Natural killer cell treated with Interleukin-12 subunit alpha and Interleukin-12 subunit beta and Interleukin-15 and Interleukin-18, amount 100 ng/mL, for 72 hours (primary cell): ENCODE measurements at regions not wholly inside any gene's neighbourhood (a gene's known extent, or its start where the extent isn't known, plus 50 kb on each side); places are given as distances from the start of the nearest gene placed in this dataset.

ENCODE experiments used
- ATAC-seq, 2 donors: fragments of 150-1000 bp; cut with Tn5 transposase in 1 of 2; sonication (Bioruptor Pico), chemical (Tn5 transposase) in 1 of 2; 2 replicates each; pipeline ENCODE4 v1.10.0; 2021
- DNase-seq: peaks from one replicate; pipeline ENCODE4 v3.0.0; 2022; ENCODE audit warnings: low spot score
- H3K27ac Mint-ChIP-seq, 2 donors: 1 replicate in 1 of 2; 2 replicates in 1 of 2; pipeline ENCODE4 v1.8.0; 2022; ENCODE audit warnings: mixed read lengths in 2 of 2, mild to moderate bottlenecking in 1 of 2, moderate library complexity in 1 of 2
- H3K27me3 Mint-ChIP-seq, 2 donors: 1 replicate in 1 of 2; 2 replicates in 1 of 2; pipeline ENCODE4 v1.8.0; 2022; ENCODE audit warnings: mixed read lengths in 2 of 2
- H3K36me3 Mint-ChIP-seq: one replicate; pipeline ENCODE4 v1.8.0; 2022; ENCODE audit warnings: mixed read lengths
- H3K4me1 Mint-ChIP-seq, 2 donors: 1 replicate in 1 of 2; 2 replicates in 1 of 2; pipeline ENCODE4 v1.8.0; 2022; ENCODE audit warnings: low read depth in 2 of 2, mixed read lengths in 2 of 2, mild to moderate bottlenecking in 1 of 2
- H3K4me3 Mint-ChIP-seq: one replicate; pipeline ENCODE4 v1.8.0; 2022; ENCODE audit warnings: mixed read lengths
- H3K9me3 Mint-ChIP-seq: 2 replicates; pipeline ENCODE4 v1.8.0; 2022; ENCODE audit warnings: mixed read lengths

GRCh38 chr11:112593440-112593839, 332.8 kb upstream of the PLET1 start:
- no peaks in the 10 kb centered on the region for H3K9me3 Mint-ChIP-seq
- no peaks in the 10 kb centered on the region for H3K4me1 Mint-ChIP-seq
- H3K27me3 Mint-ChIP-seq = peaks cover 9% of the 10 kb centered on the region in 2 donors
- ATAC-seq (no peak), DNase-seq (no peak)
- no peak overlapping the region for H3K27ac Mint-ChIP-seq
- H3K4me3 Mint-ChIP-seq = no peak overlapping the region
- no peaks in the 10 kb centered on the region for H3K36me3 Mint-ChIP-seq

GRCh38 chr11:112596324-112596723, 335.7 kb upstream of the PLET1 start:
- Mint-ChIP-seq H3K27me3 (peaks cover 20 to 23% of the 10 kb centered on the region in 2 donors), H3K4me1 (no peaks in the 10 kb centered on the region), H3K36me3 (no peaks in the 10 kb centered on the region), H3K27ac (no peak overlapping the region), H3K4me3 (no peak overlapping the region), H3K9me3 (no peaks in the 10 kb centered on the region)
- no peak for DNase-seq
- no peak for ATAC-seq

GRCh38 chr11:112597286-112597790, 336.7 kb upstream of the PLET1 start:
- no peak for DNase-seq
- Mint-ChIP-seq H3K27ac (no peak overlapping the region), H3K27me3 (peaks cover 25 to 30% of the 10 kb centered on the region in 2 donors), H3K9me3 (no peaks in the 10 kb centered on the region), H3K36me3 (no peaks in the 10 kb centered on the region), H3K4me1 (no peaks in the 10 kb centered on the region), H3K4me3 (no peak overlapping the region)
- ATAC-seq = no peak

- DNase-seq (no peak), ATAC-seq (no peak)
- Mint-ChIP-seq H3K27me3 (peaks cover 32 to 40% of the 10 kb centered on the region in 2 donors), H3K36me3 (no peaks in the 10 kb centered on the region), H3K4me1 (no peaks in the 10 kb centered on the region), H3K4me3 (no peak overlapping the region), H3K9me3 (no peaks in the 10 kb centered on the region), H3K27ac (no peak overlapping the region)
These were observed 338.6 kb upstream of the PLET1 start for GRCh38 chr11:112599265-112599664.

GRCh38 chr11:112599856-112600533, 339.3 kb upstream of the PLET1 start:
- ATAC-seq (no peak), DNase-seq (no peak)
- no peaks in the 10 kb centered on the region for H3K36me3 Mint-ChIP-seq
- no peak overlapping the region for H3K4me3 Mint-ChIP-seq
- H3K27ac Mint-ChIP-seq = no peak overlapping the region
- H3K9me3 Mint-ChIP-seq = no peaks in the 10 kb centered on the region
- H3K27me3 Mint-ChIP-seq = peaks cover 38 to 47% of the 10 kb centered on the region in 2 donors
- H3K4me1 Mint-ChIP-seq = no peaks in the 10 kb centered on the region

GRCh38 chr11:112605093-112605666, 344.5 kb upstream of the PLET1 start:
- ATAC-seq = no peak
- Mint-ChIP-seq H3K27ac (no peak overlapping the region), H3K4me1 (no peaks in the 10 kb centered on the region), H3K9me3 (no peaks in the 10 kb centered on the region), H3K4me3 (no peak overlapping the region), H3K36me3 (no peaks in the 10 kb centered on the region), H3K27me3 (peaks cover 41 to 62% of the 10 kb centered on the region in 2 donors)
- no peak for DNase-seq

- Mint-ChIP-seq H3K9me3 (no peaks in the 10 kb centered on the region), H3K36me3 (no peaks in the 10 kb centered on the region), H3K27ac (no peak overlapping the region), H3K27me3 (peaks cover 43 to 68% of the 10 kb centered on the region in 2 donors), H3K4me3 (no peak overlapping the region), H3K4me1 (no peaks in the 10 kb centered on the region)
- no peak for DNase-seq
- ATAC-seq = no peak
These were observed 346.0 kb upstream of the PLET1 start for GRCh38 chr11:112606656-112607055.

GRCh38 chr11:112608509-112608908, 347.8 kb upstream of the PLET1 start:
- H3K9me3 Mint-ChIP-seq = no peaks in the 10 kb centered on the region

GRCh38 chr11:112610494-112610893, 349.8 kb upstream of the PLET1 start:
- no peak overlapping the region for H3K4me3 Mint-ChIP-seq
- DNase-seq = no peak
- no peak overlapping the region for H3K27ac Mint-ChIP-seq
- no peaks in the 10 kb centered on the region for H3K36me3 Mint-ChIP-seq
- ATAC-seq = no peak
- H3K4me1 Mint-ChIP-seq = no peaks in the 10 kb centered on the region
- no peaks in the 10 kb centered on the region for H3K9me3 Mint-ChIP-seq
- peaks cover 35 to 53% of the 10 kb centered on the region in 2 donors for H3K27me3 Mint-ChIP-seq

More at GRCh38 chr11:112608509-112608908, 347.8 kb upstream of the PLET1 start:
- ATAC-seq = no peak
- H3K27me3 Mint-ChIP-seq = peaks cover 37 to 53% of the 10 kb centered on the region in 2 donors
- DNase-seq = no peak
- no peaks in the 10 kb centered on the region for H3K4me1 Mint-ChIP-seq
- no peaks in the 10 kb centered on the region for H3K36me3 Mint-ChIP-seq
- no peak overlapping the region for H3K4me3 Mint-ChIP-seq
- no peak overlapping the region for H3K27ac Mint-ChIP-seq

- ATAC-seq (no peak), DNase-seq (no peak)
- Mint-ChIP-seq H3K9me3 (no peaks in the 10 kb centered on the region), H3K27ac (no peak overlapping the region), H3K4me3 (no peak overlapping the region), H3K4me1 (no peaks in the 10 kb centered on the region), H3K27me3 (peaks cover 35 to 49% of the 10 kb centered on the region in 2 donors), H3K36me3 (no peaks in the 10 kb centered on the region)
These were observed 350.0 kb upstream of the NCAM1 start for GRCh38 chr11:112610996-112611750.

GRCh38 chr11:112611771-112612170, 349.4 kb upstream of the NCAM1 start:
- no peak overlapping the region for H3K27ac Mint-ChIP-seq
- no peaks in the 10 kb centered on the region for H3K36me3 Mint-ChIP-seq
- peaks cover 35 to 43% of the 10 kb centered on the region in 2 donors for H3K27me3 Mint-ChIP-seq
- H3K9me3 Mint-ChIP-seq = no peaks in the 10 kb centered on the region
- no peak for ATAC-seq
- H3K4me3 Mint-ChIP-seq = no peak overlapping the region
- DNase-seq = no peak
- no peaks in the 10 kb centered on the region for H3K4me1 Mint-ChIP-seq

GRCh38 chr11:112612250-112612849, 348.9 kb upstream of the NCAM1 start:
- Mint-ChIP-seq H3K9me3 (no peaks in the 10 kb centered on the region), H3K27me3 (peaks cover 32 to 39% of the 10 kb centered on the region in 2 donors), H3K36me3 (no peaks in the 10 kb centered on the region), H3K4me1 (no peaks in the 10 kb centered on the region), H3K27ac (no peak overlapping the region), H3K4me3 (no peak overlapping the region)
- no peak for DNase-seq
- no peak for ATAC-seq

- ATAC-seq = no peak
- no peak for DNase-seq
- Mint-ChIP-seq H3K4me3 (no peak overlapping the region), H3K4me1 (no peaks in the 10 kb centered on the region), H3K27ac (no peak overlapping the region), H3K27me3 (peaks cover 31 to 39% of the 10 kb centered on the region in 2 donors), H3K9me3 (no peaks in the 10 kb centered on the region), H3K36me3 (no peaks in the 10 kb centered on the region)
These were observed 347.9 kb upstream of the NCAM1 start for GRCh38 chr11:112613051-112613972.
